GM21825 (cell line): ENCODE measurements at regions not wholly inside any gene's neighbourhood (a gene's known extent, or its start where the extent isn't known, plus 50 kb on each side); places are given as distances from the start of the nearest gene placed in this dataset.

Source experiments
- ATAC-seq: cut with Tn5 transposase; IDR thresholded peaks from one replicate; pipeline ENCODE4 v1.9.1; 2021; ENCODE audit warnings: mild to moderate bottlenecking, moderate library complexity; ENCODE audit not compliant: unreplicated experiment

GRCh38 chr5:116389601-116390000, 185.0 kb downstream of the SEMA6A start:
- no peak for ATAC-seq

- ATAC-seq, result no peak
Observed at GRCh38 chr5:116388564-116389258, 185.9 kb downstream of the SEMA6A start.

GRCh38 chr5:116387738-116388137, 186.9 kb downstream of the SEMA6A start:
- no peak for ATAC-seq

GRCh38 chr5:116386633-116387032, 188.0 kb downstream of the SEMA6A start:
- no peak for ATAC-seq

- ATAC-seq, result no peak
Observed at GRCh38 chr5:116382874-116383266, 191.8 kb downstream of the SEMA6A start.

- no peak for ATAC-seq
Observed at GRCh38 chr5:116382032-116382873, 192.4 kb downstream of the SEMA6A start.

- ATAC-seq, result no peak
Observed at GRCh38 chr5:116381201-116381600, 193.4 kb downstream of the SEMA6A start.

- no peak for ATAC-seq
Observed at GRCh38 chr5:116380621-116381020, 194.0 kb downstream of the SEMA6A start.

GRCh38 chr5:116379306-116379705, 195.3 kb downstream of the SEMA6A start:
- no peak for ATAC-seq

GRCh38 chr5:116378777-116379121, 195.9 kb downstream of the SEMA6A start:
- no peak for ATAC-seq

- ATAC-seq, result no peak
Observed at GRCh38 chr5:116378007-116378776, 196.4 kb downstream of the SEMA6A start.

GRCh38 chr5:116377276-116378006, 197.2 kb downstream of the SEMA6A start:
- no peak for ATAC-seq

- ATAC-seq, result no peak
Observed at GRCh38 chr5:116375926-116376325, 198.7 kb downstream of the SEMA6A start.

GRCh38 chr5:116374434-116374852, 200.2 kb downstream of the SEMA6A start:
- ATAC-seq, result peak; percentile 48

- ATAC-seq, result no peak
Observed at GRCh38 chr5:116372931-116373597, 201.6 kb downstream of the SEMA6A start.

GRCh38 chr5:116371935-116372334, 202.7 kb downstream of the SEMA6A start:
- ATAC-seq, result no peak

GRCh38 chr5:116371431-116371830, 203.2 kb downstream of the SEMA6A start:
- ATAC-seq, result no peak

- ATAC-seq, result no peak
Observed at GRCh38 chr5:116370886-116371285, 203.7 kb downstream of the SEMA6A start.

GRCh38 chr5:116370149-116370548, 204.5 kb downstream of the SEMA6A start:
- ATAC-seq, result no peak

GRCh38 chr5:116365006-116365496, 209.6 kb downstream of the SEMA6A start:
- peak; percentile 70 for ATAC-seq
